MM.1S (cell line): ENCODE measurements at regions not wholly inside any gene's neighbourhood (a gene's known extent, or its start where the extent isn't known, plus 50 kb on each side); places are given as distances from the start of the nearest gene placed in this dataset.

ENCODE experiments used
- DNase-seq: peaks from one replicate; pipeline ENCODE4 v3.0.0-alpha.2; 2015
- H2AFZ ChIP-seq: fragments of 300-600 bp; sonication (generic); 2 replicates; pipeline ENCODE4 v1.6.0; 2016; ENCODE audit warnings: antibody characterized with exemption, low read length
- H3F3A ChIP-seq: fragments of 300-600 bp; sonication (generic); 2 replicates; pipeline ENCODE4 v1.6.1; 2016; ENCODE audit warnings: mild to moderate bottlenecking, antibody characterized with exemption, low read length, moderate library complexity, mixed read lengths; ENCODE audit not compliant: insufficient read depth
- H3K27ac ChIP-seq: fragments of 300-600 bp; sonication (generic); 2 replicates; pipeline ENCODE4 v1.5.1; 2016; ENCODE audit warnings: mild to moderate bottlenecking, low read length
- H3K27me3 ChIP-seq: fragments of 300-600 bp; sonication (generic); replicated peaks from 2 replicates; pipeline ENCODE4 v1.6.0; 2016; ENCODE audit warnings: low read length; ENCODE audit not compliant: insufficient read depth
- H3K36me3 ChIP-seq: fragments of 300-600 bp; sonication (generic); replicated peaks from 2 replicates; pipeline ENCODE4 v1.6.1; 2016; ENCODE audit warnings: mild to moderate bottlenecking, low read length, mixed read lengths; ENCODE audit not compliant: insufficient read depth
- H3K4me1 ChIP-seq: fragments of 300-600 bp; sonication (generic); 2 replicates; pipeline ENCODE4 v1.6.1; 2016; ENCODE audit warnings: low read length, mixed read lengths
- H3K4me2 ChIP-seq: fragments of 300-600 bp; sonication (generic); 2 replicates; pipeline ENCODE4 v1.6.0; 2016; ENCODE audit warnings: low read depth, low read length
- H3K4me3 ChIP-seq: fragments of 300-600 bp; sonication (generic); 2 replicates; pipeline ENCODE4 v1.5.1; 2016; ENCODE audit warnings: low read length, mixed read lengths
- H3K79me2 ChIP-seq: fragments of 300-600 bp; sonication (generic); 2 replicates; pipeline ENCODE4 v1.6.1; 2016; ENCODE audit warnings: mixed run types, low read length, mixed read lengths
- H3K9ac ChIP-seq: fragments of 300-600 bp; sonication (generic); 2 replicates; pipeline ENCODE4 v1.6.1; 2016; ENCODE audit warnings: low read length, mixed read lengths
- H3K9me2 ChIP-seq: fragments of 300-600 bp; sonication (generic); replicated peaks from 2 replicates; pipeline ENCODE4 v1.6.1; 2016; ENCODE audit warnings: mild to moderate bottlenecking, low read length, mixed read lengths; ENCODE audit not compliant: insufficient read depth
- H3K9me3 ChIP-seq: fragments of 300-600 bp; sonication (generic); replicated peaks from 2 replicates; pipeline ENCODE4 v1.6.1; 2016; ENCODE audit warnings: mild to moderate bottlenecking, low read length, mixed read lengths; ENCODE audit not compliant: insufficient read depth
- H4K20me1 ChIP-seq: fragments of 300-600 bp; sonication (generic); 2 replicates; pipeline ENCODE4 v1.6.1; 2016; ENCODE audit warnings: mild to moderate bottlenecking, low read length, moderate library complexity, mixed read lengths; ENCODE audit not compliant: insufficient read depth
- EZH2 ChIP-seq: fragments of 300-600 bp; sonication (generic); optimal IDR thresholded peaks from 2 replicates; pipeline ENCODE3; 2017; ENCODE audit warnings: low read depth, mild to moderate bottlenecking, antibody characterized with exemption, low read length, mixed read lengths
- EZH2phosphoT487 ChIP-seq: fragments of 300-600 bp; sonication (generic); IDR thresholded peaks from 2 replicates; pipeline ENCODE4 v1.6.1; 2018; ENCODE audit warnings: antibody characterized with exemption, low read length
- TF ChIP-seq, protein P1 (sequence below): fragments of 300-600 bp; sonication (generic); IDR thresholded peaks from 2 replicates; pipeline ENCODE4 v1.5.1; 2016; ENCODE audit warnings: antibody characterized with exemption, low read length, mixed read lengths

DNA sequence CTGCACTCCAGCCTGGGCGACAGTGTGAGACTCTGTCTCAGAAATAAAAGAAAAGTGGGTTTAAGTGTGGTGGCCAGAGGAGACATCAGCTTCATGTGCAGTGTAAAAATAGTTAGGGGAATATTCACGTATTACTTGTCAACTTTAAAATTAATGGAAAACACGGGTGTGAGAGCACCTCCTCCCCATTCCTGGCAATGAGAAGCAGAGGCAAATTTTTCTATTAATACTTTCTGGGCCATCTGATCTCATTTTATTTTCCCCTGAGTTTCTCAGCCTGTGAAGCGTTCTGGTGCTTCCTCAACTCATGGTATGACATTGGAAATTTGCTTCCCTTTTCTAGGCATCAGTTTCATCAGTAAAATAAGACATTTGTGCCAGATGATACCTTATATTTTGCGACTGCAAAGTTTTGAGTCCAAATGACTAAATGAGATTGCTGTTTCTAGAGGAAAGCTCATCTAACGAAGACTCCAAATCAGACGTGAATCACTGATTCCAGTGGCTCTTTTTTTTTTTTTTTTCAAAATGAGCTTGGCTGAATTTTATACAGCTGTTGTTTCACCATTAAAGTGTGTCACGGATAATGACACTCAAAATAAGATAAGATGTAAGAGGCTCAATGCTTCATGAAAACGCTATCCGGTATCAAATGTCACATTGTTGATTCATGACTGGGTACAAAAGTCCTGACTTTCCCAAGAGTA is 104.6 kb downstream of the MSX2 start:
- no peaks in the 10 kb centered on the region for H3K27me3 ChIP-seq
- no peaks in the 10 kb centered on the region for H4K20me1 ChIP-seq
- H2AFZ ChIP-seq = no peak overlapping the region
- no peak overlapping the region for H3K4me3 ChIP-seq
- H3K27ac ChIP-seq = no peak overlapping the region
- no peak overlapping the region for H3K4me2 ChIP-seq
- H3K36me3 ChIP-seq = no peaks in the 10 kb centered on the region
- no peak for TF ChIP-seq EZH2
- TF ChIP-seq, protein P1, sequence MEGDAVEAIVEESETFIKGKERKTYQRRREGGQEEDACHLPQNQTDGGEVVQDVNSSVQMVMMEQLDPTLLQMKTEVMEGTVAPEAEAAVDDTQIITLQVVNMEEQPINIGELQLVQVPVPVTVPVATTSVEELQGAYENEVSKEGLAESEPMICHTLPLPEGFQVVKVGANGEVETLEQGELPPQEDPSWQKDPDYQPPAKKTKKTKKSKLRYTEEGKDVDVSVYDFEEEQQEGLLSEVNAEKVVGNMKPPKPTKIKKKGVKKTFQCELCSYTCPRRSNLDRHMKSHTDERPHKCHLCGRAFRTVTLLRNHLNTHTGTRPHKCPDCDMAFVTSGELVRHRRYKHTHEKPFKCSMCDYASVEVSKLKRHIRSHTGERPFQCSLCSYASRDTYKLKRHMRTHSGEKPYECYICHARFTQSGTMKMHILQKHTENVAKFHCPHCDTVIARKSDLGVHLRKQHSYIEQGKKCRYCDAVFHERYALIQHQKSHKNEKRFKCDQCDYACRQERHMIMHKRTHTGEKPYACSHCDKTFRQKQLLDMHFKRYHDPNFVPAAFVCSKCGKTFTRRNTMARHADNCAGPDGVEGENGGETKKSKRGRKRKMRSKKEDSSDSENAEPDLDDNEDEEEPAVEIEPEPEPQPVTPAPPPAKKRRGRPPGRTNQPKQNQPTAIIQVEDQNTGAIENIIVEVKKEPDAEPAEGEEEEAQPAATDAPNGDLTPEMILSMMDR = no peak
- no peak for TF ChIP-seq EZH2phosphoT487
- no peaks in the 10 kb centered on the region for H3K9me2 ChIP-seq
- H3K4me1 ChIP-seq = no peaks in the 10 kb centered on the region
- no peak for DNase-seq
- H3K9ac ChIP-seq = no peak overlapping the region
- no peaks in the 10 kb centered on the region for H3K79me2 ChIP-seq
- H3K9me3 ChIP-seq = no peaks in the 10 kb centered on the region
- H3F3A ChIP-seq = no peaks in the 10 kb centered on the region

- H3K9me2 ChIP-seq = no peaks in the 10 kb centered on the region
- no peak overlapping the region for H3K27ac ChIP-seq
- no peaks in the 10 kb centered on the region for H3K79me2 ChIP-seq
- DNase-seq = no peak
- no peaks in the 10 kb centered on the region for H4K20me1 ChIP-seq
- H3K4me3 ChIP-seq = no peak overlapping the region
- H3K9me3 ChIP-seq = no peaks in the 10 kb centered on the region
- no peaks in the 10 kb centered on the region for H3F3A ChIP-seq
- no peak overlapping the region for H2AFZ ChIP-seq
- H3K27me3 ChIP-seq = no peaks in the 10 kb centered on the region
- H3K36me3 ChIP-seq = no peaks in the 10 kb centered on the region
- no peak overlapping the region for H3K4me2 ChIP-seq
- no peak overlapping the region for H3K9ac ChIP-seq
- TF ChIP-seq EZH2phosphoT487 = no peak
- no peak for TF ChIP-seq EZH2
- TF ChIP-seq, protein P1 = no peak
- H3K4me1 ChIP-seq = no peaks in the 10 kb centered on the region
Observed at GRCh38 chr5:174827558-174827957, 103.2 kb downstream of the MSX2 start.

- no peak for TF ChIP-seq EZH2
- TF ChIP-seq, protein P1 = no peak
- TF ChIP-seq EZH2phosphoT487 = no peak
- H3K4me1 ChIP-seq = no peaks in the 10 kb centered on the region
- H4K20me1 ChIP-seq = no peaks in the 10 kb centered on the region
- H3K4me3 ChIP-seq = no peak overlapping the region
- no peaks in the 10 kb centered on the region for H3F3A ChIP-seq
- no peaks in the 10 kb centered on the region for H3K36me3 ChIP-seq
- H3K4me2 ChIP-seq = no peak overlapping the region
- no peak overlapping the region for H2AFZ ChIP-seq
- no peaks in the 10 kb centered on the region for H3K79me2 ChIP-seq
- DNase-seq = no peak
- no peaks in the 10 kb centered on the region for H3K9me2 ChIP-seq
- no peaks in the 10 kb centered on the region for H3K27me3 ChIP-seq
- H3K27ac ChIP-seq = no peak overlapping the region
- H3K9me3 ChIP-seq = no peaks in the 10 kb centered on the region
- H3K9ac ChIP-seq = no peak overlapping the region
Observed at GRCh38 chr5:174825587-174825986, 101.2 kb downstream of the MSX2 start.
